GM23338 (cell line): ENCODE measurements at regions not wholly inside any gene's neighbourhood (a gene's known extent, or its start where the extent isn't known, plus 50 kb on each side); places are given as distances from the start of the nearest gene placed in this dataset.

Source experiments
- CREB1 ChIP-seq: fragments of 250-450 bp; sonication (Bioruptor Pico); IDR thresholded peaks from 2 replicates; pipeline ENCODE4 v1.5.0; 2020; ENCODE audit warnings: low read depth, mild to moderate bottlenecking, moderate library complexity
- EZH2 ChIP-seq: fragments of 200-600 bp; sonication (generic); IDR thresholded peaks from one replicate; pipeline ENCODE4 v1.8.0; 2017; ENCODE audit warnings: antibody characterized with exemption, mild to moderate bottlenecking, low read depth; ENCODE audit not compliant: unreplicated experiment
- EZH2phosphoT487 ChIP-seq: fragments of 200-600 bp; sonication (generic); IDR thresholded peaks from one replicate; pipeline ENCODE4 v1.8.1; 2018; ENCODE audit warnings: antibody characterized with exemption; ENCODE audit not compliant: unreplicated experiment
- POLR2AphosphoS5 ChIP-seq: IDR thresholded peaks from 2 replicates; pipeline ENCODE4 v1.6.1; 2016; ENCODE audit warnings: antibody characterized with exemption, low read depth
- ZNF114 ChIP-seq: fragments of 250-450 bp; sonication (Bioruptor Pico); IDR thresholded peaks from 2 replicates; pipeline ENCODE4 v1.5.0; 2020; ENCODE audit warnings: mild to moderate bottlenecking, moderate library complexity
- TF ChIP-seq, protein P1 (sequence below), 2 experiments: fragments of 200-600 bp in 1 of 2; sonication (generic) in 1 of 2; conservative IDR thresholded peaks; 2 replicates each; pipeline versions ENCODE4 v1.5.1 to v1.6.1; 2016 to 2017; ENCODE audit warnings: antibody characterized with exemption in 2 of 2, low read depth in 2 of 2, mild to moderate bottlenecking in 2 of 2, moderate library complexity in 1 of 2
- TF ChIP-seq, protein P2 (sequence below): IDR thresholded peaks from one replicate; pipeline ENCODE4 v1.6.1; 2018; ENCODE audit warnings: antibody characterized with exemption; ENCODE audit not compliant: unreplicated experiment
- TF ChIP-seq, protein P3 (sequence below): fragments of 250-450 bp; sonication (Bioruptor Pico); IDR thresholded peaks from 2 replicates; pipeline ENCODE4 v1.5.0; 2020; ENCODE audit warnings: mild to moderate bottlenecking, moderate library complexity
- TF ChIP-seq, protein P4 (sequence below): IDR thresholded peaks from 2 replicates; pipeline ENCODE4 v1.6.1; 2016; ENCODE audit warnings: antibody characterized with exemption

DNA sequence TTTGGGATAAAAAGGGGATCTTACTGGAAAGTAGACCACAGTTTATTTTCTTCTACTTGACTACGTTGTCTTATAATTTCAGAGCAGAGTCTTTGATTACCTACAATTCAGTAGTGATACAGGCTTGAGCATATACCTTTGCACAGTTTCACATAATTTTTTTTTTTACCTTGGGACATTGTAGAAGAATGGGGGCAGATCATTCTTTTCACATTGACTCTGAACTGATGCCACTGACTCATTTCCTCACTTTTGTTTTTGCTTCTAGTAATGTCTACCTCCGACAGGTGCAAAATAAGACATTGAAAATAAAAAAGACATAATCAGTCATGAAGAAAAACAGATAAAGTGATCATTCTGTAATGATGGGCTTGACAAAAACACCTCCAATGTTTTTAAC lies 688.3 kb upstream of the CHORDC1 start:
- TF ChIP-seq POLR2AphosphoS5 (no peak), EZH2 (no peak), EZH2phosphoT487 (no peak), ZNF114 (CRISPR knock-in tag) (no peak), CREB1 (no peak)
- TF ChIP-seq, protein P1, sequence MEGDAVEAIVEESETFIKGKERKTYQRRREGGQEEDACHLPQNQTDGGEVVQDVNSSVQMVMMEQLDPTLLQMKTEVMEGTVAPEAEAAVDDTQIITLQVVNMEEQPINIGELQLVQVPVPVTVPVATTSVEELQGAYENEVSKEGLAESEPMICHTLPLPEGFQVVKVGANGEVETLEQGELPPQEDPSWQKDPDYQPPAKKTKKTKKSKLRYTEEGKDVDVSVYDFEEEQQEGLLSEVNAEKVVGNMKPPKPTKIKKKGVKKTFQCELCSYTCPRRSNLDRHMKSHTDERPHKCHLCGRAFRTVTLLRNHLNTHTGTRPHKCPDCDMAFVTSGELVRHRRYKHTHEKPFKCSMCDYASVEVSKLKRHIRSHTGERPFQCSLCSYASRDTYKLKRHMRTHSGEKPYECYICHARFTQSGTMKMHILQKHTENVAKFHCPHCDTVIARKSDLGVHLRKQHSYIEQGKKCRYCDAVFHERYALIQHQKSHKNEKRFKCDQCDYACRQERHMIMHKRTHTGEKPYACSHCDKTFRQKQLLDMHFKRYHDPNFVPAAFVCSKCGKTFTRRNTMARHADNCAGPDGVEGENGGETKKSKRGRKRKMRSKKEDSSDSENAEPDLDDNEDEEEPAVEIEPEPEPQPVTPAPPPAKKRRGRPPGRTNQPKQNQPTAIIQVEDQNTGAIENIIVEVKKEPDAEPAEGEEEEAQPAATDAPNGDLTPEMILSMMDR (conservative IDR thresholded peaks at IDR 0.05; ENCODE audit: low read depth in 2 of 2), result no peak
- TF ChIP-seq, protein P2, sequence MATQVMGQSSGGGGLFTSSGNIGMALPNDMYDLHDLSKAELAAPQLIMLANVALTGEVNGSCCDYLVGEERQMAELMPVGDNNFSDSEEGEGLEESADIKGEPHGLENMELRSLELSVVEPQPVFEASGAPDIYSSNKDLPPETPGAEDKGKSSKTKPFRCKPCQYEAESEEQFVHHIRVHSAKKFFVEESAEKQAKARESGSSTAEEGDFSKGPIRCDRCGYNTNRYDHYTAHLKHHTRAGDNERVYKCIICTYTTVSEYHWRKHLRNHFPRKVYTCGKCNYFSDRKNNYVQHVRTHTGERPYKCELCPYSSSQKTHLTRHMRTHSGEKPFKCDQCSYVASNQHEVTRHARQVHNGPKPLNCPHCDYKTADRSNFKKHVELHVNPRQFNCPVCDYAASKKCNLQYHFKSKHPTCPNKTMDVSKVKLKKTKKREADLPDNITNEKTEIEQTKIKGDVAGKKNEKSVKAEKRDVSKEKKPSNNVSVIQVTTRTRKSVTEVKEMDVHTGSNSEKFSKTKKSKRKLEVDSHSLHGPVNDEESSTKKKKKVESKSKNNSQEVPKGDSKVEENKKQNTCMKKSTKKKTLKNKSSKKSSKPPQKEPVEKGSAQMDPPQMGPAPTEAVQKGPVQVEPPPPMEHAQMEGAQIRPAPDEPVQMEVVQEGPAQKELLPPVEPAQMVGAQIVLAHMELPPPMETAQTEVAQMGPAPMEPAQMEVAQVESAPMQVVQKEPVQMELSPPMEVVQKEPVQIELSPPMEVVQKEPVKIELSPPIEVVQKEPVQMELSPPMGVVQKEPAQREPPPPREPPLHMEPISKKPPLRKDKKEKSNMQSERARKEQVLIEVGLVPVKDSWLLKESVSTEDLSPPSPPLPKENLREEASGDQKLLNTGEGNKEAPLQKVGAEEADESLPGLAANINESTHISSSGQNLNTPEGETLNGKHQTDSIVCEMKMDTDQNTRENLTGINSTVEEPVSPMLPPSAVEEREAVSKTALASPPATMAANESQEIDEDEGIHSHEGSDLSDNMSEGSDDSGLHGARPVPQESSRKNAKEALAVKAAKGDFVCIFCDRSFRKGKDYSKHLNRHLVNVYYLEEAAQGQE, result no peak
- TF ChIP-seq, protein P3, sequence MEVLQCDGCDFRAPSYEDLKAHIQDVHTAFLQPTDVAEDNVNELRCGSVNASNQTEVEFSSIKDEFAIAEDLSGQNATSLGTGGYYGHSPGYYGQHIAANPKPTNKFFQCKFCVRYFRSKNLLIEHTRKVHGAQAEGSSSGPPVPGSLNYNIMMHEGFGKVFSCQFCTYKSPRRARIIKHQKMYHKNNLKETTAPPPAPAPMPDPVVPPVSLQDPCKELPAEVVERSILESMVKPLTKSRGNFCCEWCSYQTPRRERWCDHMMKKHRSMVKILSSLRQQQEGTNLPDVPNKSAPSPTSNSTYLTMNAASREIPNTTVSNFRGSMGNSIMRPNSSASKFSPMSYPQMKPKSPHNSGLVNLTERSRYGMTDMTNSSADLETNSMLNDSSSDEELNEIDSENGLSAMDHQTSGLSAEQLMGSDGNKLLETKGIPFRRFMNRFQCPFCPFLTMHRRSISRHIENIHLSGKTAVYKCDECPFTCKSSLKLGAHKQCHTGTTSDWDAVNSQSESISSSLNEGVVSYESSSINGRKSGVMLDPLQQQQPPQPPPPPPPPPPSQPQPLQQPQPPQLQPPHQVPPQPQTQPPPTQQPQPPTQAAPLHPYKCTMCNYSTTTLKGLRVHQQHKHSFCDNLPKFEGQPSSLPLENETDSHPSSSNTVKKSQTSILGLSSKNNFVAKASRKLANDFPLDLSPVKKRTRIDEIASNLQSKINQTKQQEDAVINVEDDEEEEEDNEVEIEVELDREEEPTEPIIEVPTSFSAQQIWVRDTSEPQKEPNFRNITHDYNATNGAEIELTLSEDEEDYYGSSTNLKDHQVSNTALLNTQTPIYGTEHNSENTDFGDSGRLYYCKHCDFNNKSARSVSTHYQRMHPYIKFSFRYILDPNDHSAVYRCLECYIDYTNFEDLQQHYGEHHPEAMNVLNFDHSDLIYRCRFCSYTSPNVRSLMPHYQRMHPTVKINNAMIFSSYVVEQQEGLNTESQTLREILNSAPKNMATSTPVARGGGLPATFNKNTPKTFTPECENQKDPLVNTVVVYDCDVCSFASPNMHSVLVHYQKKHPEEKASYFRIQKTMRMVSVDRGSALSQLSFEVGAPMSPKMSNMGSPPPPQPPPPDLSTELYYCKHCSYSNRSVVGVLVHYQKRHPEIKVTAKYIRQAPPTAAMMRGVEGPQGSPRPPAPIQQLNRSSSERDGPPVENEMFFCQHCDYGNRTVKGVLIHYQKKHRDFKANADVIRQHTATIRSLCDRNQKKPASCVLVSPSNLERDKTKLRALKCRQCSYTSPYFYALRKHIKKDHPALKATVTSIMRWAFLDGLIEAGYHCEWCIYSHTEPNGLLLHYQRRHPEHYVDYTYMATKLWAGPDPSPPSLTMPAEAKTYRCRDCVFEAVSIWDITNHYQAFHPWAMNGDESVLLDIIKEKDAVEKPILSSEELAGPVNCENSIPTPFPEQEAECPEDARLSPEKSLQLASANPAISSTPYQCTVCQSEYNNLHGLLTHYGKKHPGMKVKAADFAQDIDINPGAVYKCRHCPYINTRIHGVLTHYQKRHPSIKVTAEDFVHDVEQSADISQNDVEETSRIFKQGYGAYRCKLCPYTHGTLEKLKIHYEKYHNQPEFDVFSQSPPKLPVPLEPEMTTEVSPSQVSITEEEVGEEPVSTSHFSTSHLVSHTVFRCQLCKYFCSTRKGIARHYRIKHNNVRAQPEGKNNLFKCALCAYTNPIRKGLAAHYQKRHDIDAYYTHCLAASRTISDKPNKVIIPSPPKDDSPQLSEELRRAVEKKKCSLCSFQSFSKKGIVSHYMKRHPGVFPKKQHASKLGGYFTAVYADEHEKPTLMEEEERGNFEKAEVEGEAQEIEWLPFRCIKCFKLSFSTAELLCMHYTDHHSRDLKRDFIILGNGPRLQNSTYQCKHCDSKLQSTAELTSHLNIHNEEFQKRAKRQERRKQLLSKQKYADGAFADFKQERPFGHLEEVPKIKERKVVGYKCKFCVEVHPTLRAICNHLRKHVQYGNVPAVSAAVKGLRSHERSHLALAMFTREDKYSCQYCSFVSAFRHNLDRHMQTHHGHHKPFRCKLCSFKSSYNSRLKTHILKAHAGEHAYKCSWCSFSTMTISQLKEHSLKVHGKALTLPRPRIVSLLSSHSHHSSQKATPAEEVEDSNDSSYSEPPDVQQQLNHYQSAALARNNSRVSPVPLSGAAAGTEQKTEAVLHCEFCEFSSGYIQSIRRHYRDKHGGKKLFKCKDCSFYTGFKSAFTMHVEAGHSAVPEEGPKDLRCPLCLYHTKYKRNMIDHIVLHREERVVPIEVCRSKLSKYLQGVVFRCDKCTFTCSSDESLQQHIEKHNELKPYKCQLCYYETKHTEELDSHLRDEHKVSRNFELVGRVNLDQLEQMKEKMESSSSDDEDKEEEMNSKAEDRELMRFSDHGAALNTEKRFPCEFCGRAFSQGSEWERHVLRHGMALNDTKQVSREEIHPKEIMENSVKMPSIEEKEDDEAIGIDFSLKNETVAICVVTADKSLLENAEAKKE, result no peak
- TF ChIP-seq, protein P4, sequence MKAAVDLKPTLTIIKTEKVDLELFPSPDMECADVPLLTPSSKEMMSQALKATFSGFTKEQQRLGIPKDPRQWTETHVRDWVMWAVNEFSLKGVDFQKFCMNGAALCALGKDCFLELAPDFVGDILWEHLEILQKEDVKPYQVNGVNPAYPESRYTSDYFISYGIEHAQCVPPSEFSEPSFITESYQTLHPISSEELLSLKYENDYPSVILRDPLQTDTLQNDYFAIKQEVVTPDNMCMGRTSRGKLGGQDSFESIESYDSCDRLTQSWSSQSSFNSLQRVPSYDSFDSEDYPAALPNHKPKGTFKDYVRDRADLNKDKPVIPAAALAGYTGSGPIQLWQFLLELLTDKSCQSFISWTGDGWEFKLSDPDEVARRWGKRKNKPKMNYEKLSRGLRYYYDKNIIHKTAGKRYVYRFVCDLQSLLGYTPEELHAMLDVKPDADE, result no peak
